ENCODE measurements at regions not wholly inside any gene's neighbourhood (a gene's known extent, or its start where the extent isn't known, plus 50 kb on each side); places are given as distances from the start of the nearest gene placed in this dataset.

GRCh38 chr1:217004776-217005436 is 281.7 kb upstream of the ESRRG start:
- no peak overlapping the region for H2AFZ ChIP-seq (ENCODE audit: low read length, unreplicated experiment)
- no peaks in the 10 kb centered on the region for H3K36me3 ChIP-seq (ENCODE audit: insufficient read depth, low read length)
- no peak overlapping the region for H3K27ac ChIP-seq (ENCODE audit: low read depth, low read length)
- no peaks in the 10 kb centered on the region for H3K79me2 ChIP-seq (ENCODE audit: control insufficient read depth, insufficient read depth, low read length, unreplicated experiment)
- H3K4me3 ChIP-seq (ENCODE audit: low read depth, low read length), result no peak overlapping the region
- H3K27me3 ChIP-seq (ENCODE audit: insufficient read depth, low read length), result no peaks in the 10 kb centered on the region
- no peaks in the 10 kb centered on the region for H3K4me1 ChIP-seq (ENCODE audit: control insufficient read depth, insufficient read depth, low read length, unreplicated experiment)

DNA sequence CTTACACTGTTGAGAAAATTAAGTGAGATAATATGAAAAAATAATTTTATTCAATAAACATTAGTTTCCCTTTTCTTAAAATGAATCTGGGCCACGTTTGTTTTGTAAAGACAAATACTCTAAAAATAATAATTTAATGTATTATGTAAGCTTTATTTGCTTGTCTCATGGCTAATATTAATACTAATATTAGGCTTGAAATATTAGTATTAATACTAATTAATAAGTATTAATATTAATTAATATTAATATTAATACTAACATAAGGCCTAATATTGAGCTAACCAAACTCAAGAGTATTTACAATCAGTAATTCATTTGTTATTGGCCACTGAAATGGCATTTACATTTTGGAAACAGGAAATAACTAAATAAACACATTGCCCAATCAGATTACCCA is 280.1 kb upstream of the ESRRG start:
- no peaks in the 10 kb centered on the region for H3K79me2 ChIP-seq (ENCODE audit: control insufficient read depth, insufficient read depth, low read length, unreplicated experiment)
- H3K27ac ChIP-seq (ENCODE audit: low read depth, low read length), result no peak overlapping the region
- no peak overlapping the region for H2AFZ ChIP-seq (ENCODE audit: low read length, unreplicated experiment)
- no peaks in the 10 kb centered on the region for H3K27me3 ChIP-seq (ENCODE audit: insufficient read depth, low read length)
- H3K4me1 ChIP-seq (ENCODE audit: control insufficient read depth, insufficient read depth, low read length, unreplicated experiment), result no peaks in the 10 kb centered on the region
- no peak overlapping the region for H3K4me3 ChIP-seq (ENCODE audit: low read depth, low read length)
- no peaks in the 10 kb centered on the region for H3K36me3 ChIP-seq (ENCODE audit: insufficient read depth, low read length)

DNA sequence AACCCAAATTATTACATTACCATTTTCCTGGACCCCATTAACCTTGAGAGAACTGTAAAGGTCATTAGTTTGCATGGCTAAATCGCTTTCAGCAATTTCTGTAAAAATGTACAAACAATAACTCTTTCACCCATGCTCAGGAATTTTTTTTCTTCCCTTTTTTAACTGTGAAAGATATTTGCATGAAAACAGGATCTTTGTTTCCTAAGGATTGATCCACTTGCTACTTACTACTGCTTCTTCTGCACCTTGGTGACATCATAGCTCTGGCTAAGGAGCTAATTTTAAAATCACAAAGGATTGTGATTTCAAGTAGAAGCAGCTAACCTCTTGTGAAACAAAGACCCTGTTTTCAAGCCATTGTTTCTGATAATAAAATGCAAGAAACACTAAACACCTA is 274.6 kb upstream of the ESRRG start:
- Histone ChIP-seq H2AFZ (ENCODE audit: low read length, unreplicated experiment) (no peak overlapping the region), H3K79me2 (ENCODE audit: control insufficient read depth, insufficient read depth, low read length, unreplicated experiment) (no peaks in the 10 kb centered on the region), H3K27me3 (ENCODE audit: insufficient read depth, low read length) (no peaks in the 10 kb centered on the region), H3K4me1 (ENCODE audit: control insufficient read depth, insufficient read depth, low read length, unreplicated experiment) (no peaks in the 10 kb centered on the region), H3K27ac (ENCODE audit: low read depth, low read length) (no peak overlapping the region), H3K36me3 (ENCODE audit: insufficient read depth, low read length) (no peaks in the 10 kb centered on the region), H3K4me3 (ENCODE audit: low read depth, low read length) (no peak overlapping the region)

- no peak overlapping the region for H2AFZ ChIP-seq (ENCODE audit: low read length, unreplicated experiment)
- H3K4me3 ChIP-seq (ENCODE audit: low read depth, low read length), result no peak overlapping the region
- no peak overlapping the region for H3K27ac ChIP-seq (ENCODE audit: low read depth, low read length)
- H3K79me2 ChIP-seq (ENCODE audit: control insufficient read depth, insufficient read depth, low read length, unreplicated experiment), result no peaks in the 10 kb centered on the region
- H3K27me3 ChIP-seq (ENCODE audit: insufficient read depth, low read length), result no peaks in the 10 kb centered on the region
- H3K4me1 ChIP-seq (ENCODE audit: control insufficient read depth, insufficient read depth, low read length, unreplicated experiment), result no peaks in the 10 kb centered on the region
- no peaks in the 10 kb centered on the region for H3K36me3 ChIP-seq (ENCODE audit: insufficient read depth, low read length)
These were observed 273.8 kb upstream of the ESRRG start for GRCh38 chr1:216997069-216997468.

DNA sequence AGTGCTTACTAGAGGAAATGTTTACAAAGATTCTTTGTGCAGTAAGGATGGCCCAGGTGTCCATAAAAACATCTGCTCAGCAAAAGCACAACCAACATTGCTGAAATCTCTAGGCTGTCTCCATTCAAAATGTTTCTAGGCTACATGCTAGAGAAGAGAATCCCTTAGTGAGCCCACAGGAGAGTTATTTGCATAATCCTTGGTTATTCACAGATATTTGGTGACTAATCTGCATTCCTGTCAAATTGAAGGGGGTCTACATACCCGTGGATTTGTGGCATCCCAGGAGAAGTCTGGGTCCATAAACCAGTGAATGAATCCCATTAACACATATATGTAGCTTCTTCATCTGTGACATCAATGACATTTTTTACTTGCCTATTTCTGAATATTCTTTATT is 261.3 kb upstream of the ESRRG start:
- no peaks in the 10 kb centered on the region for H3K4me1 ChIP-seq (ENCODE audit: control insufficient read depth, insufficient read depth, low read length, unreplicated experiment)
- H2AFZ ChIP-seq (ENCODE audit: low read length, unreplicated experiment), result no peak overlapping the region
- H3K79me2 ChIP-seq (ENCODE audit: control insufficient read depth, insufficient read depth, low read length, unreplicated experiment), result no peaks in the 10 kb centered on the region
- H3K27me3 ChIP-seq (ENCODE audit: insufficient read depth, low read length), result peaks cover 4% of the 10 kb centered on the region
- H3K36me3 ChIP-seq (ENCODE audit: insufficient read depth, low read length), result no peaks in the 10 kb centered on the region
- H3K27ac ChIP-seq (ENCODE audit: low read depth, low read length), result no peak overlapping the region
- H3K4me3 ChIP-seq (ENCODE audit: low read depth, low read length), result no peak overlapping the region

- H3K27me3 ChIP-seq (ENCODE audit: insufficient read depth, low read length), result peaks cover 4% of the 10 kb centered on the region
- no peaks in the 10 kb centered on the region for H3K4me1 ChIP-seq (ENCODE audit: control insufficient read depth, insufficient read depth, low read length, unreplicated experiment)
- no peak overlapping the region for H3K27ac ChIP-seq (ENCODE audit: low read depth, low read length)
- H2AFZ ChIP-seq (ENCODE audit: low read length, unreplicated experiment), result no peak overlapping the region
- H3K36me3 ChIP-seq (ENCODE audit: insufficient read depth, low read length), result no peaks in the 10 kb centered on the region
- H3K79me2 ChIP-seq (ENCODE audit: control insufficient read depth, insufficient read depth, low read length, unreplicated experiment), result no peaks in the 10 kb centered on the region
- no peak overlapping the region for H3K4me3 ChIP-seq (ENCODE audit: low read depth, low read length)
These were observed 260.6 kb upstream of the ESRRG start for GRCh38 chr1:216983823-216984222.

DNA sequence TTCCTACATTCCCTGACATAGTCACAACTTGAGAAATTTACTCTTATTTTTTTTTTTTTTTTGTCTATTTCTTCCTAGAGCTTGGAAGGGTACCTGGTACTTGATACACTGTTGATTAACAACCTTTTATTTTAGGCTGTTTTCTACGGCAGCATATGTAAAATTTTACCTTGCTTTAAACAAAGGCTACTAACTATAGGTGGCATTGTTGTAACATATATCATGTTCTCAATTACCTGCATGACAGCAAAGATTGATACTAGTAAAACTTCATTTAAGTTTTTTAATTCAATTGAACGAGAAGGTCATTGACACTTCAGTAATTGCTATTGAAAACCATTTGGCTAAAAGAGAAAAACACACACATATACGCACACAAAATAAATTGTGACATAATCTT is 238.3 kb upstream of the ESRRG start:
- Histone ChIP-seq H3K79me2 (ENCODE audit: control insufficient read depth, insufficient read depth, low read length, unreplicated experiment) (no peaks in the 10 kb centered on the region), H3K27ac (ENCODE audit: low read depth, low read length) (no peak overlapping the region), H3K27me3 (ENCODE audit: insufficient read depth, low read length) (no peaks in the 10 kb centered on the region), H3K4me3 (ENCODE audit: low read depth, low read length) (no peak overlapping the region), H3K4me1 (ENCODE audit: control insufficient read depth, insufficient read depth, low read length, unreplicated experiment) (no peaks in the 10 kb centered on the region), H2AFZ (ENCODE audit: low read length, unreplicated experiment) (no peak overlapping the region), H3K36me3 (ENCODE audit: insufficient read depth, low read length) (no peaks in the 10 kb centered on the region)

GRCh38 chr1:216960716-216961115 is 237.5 kb upstream of the ESRRG start:
- Histone ChIP-seq H3K27me3 (ENCODE audit: insufficient read depth, low read length) (no peaks in the 10 kb centered on the region), H2AFZ (ENCODE audit: low read length, unreplicated experiment) (no peak overlapping the region), H3K27ac (ENCODE audit: low read depth, low read length) (no peak overlapping the region), H3K4me3 (ENCODE audit: low read depth, low read length) (no peak overlapping the region), H3K79me2 (ENCODE audit: control insufficient read depth, insufficient read depth, low read length, unreplicated experiment) (no peaks in the 10 kb centered on the region), H3K36me3 (ENCODE audit: insufficient read depth, low read length) (no peaks in the 10 kb centered on the region), H3K4me1 (ENCODE audit: control insufficient read depth, insufficient read depth, low read length, unreplicated experiment) (no peaks in the 10 kb centered on the region)

- H3K36me3 ChIP-seq (ENCODE audit: insufficient read depth, low read length), result no peaks in the 10 kb centered on the region
These were observed 235.3 kb upstream of the ESRRG start for GRCh38 chr1:216958569-216958968.

GRCh38 chr1:216953495-216953894 is 230.3 kb upstream of the ESRRG start:
- Histone ChIP-seq H3K4me3 (ENCODE audit: low read depth, low read length) (no peak overlapping the region), H3K27me3 (ENCODE audit: insufficient read depth, low read length) (no peaks in the 10 kb centered on the region), H3K4me1 (ENCODE audit: control insufficient read depth, insufficient read depth, low read length, unreplicated experiment) (no peaks in the 10 kb centered on the region), H3K27ac (ENCODE audit: low read depth, low read length) (no peak overlapping the region), H3K36me3 (ENCODE audit: insufficient read depth, low read length) (no peaks in the 10 kb centered on the region), H2AFZ (ENCODE audit: low read length, unreplicated experiment) (no peak overlapping the region), H3K79me2 (ENCODE audit: control insufficient read depth, insufficient read depth, low read length, unreplicated experiment) (no peaks in the 10 kb centered on the region)

More at GRCh38 chr1:216958569-216958968, 235.3 kb upstream of the ESRRG start:
- Histone ChIP-seq H3K79me2 (ENCODE audit: control insufficient read depth, insufficient read depth, low read length, unreplicated experiment) (no peaks in the 10 kb centered on the region), H2AFZ (ENCODE audit: low read length, unreplicated experiment) (no peak overlapping the region), H3K4me3 (ENCODE audit: low read depth, low read length) (no peak overlapping the region), H3K27me3 (ENCODE audit: insufficient read depth, low read length) (no peaks in the 10 kb centered on the region), H3K4me1 (ENCODE audit: control insufficient read depth, insufficient read depth, low read length, unreplicated experiment) (no peaks in the 10 kb centered on the region), H3K27ac (ENCODE audit: low read depth, low read length) (no peak overlapping the region)

GRCh38 chr1:216952864-216953263 is 229.6 kb upstream of the ESRRG start:
- no peaks in the 10 kb centered on the region for H3K36me3 ChIP-seq (ENCODE audit: insufficient read depth, low read length)
- no peaks in the 10 kb centered on the region for H3K4me1 ChIP-seq (ENCODE audit: control insufficient read depth, insufficient read depth, low read length, unreplicated experiment)
- H3K4me3 ChIP-seq (ENCODE audit: low read depth, low read length), result no peak overlapping the region
- H3K27me3 ChIP-seq (ENCODE audit: insufficient read depth, low read length), result no peaks in the 10 kb centered on the region
- no peak overlapping the region for H3K27ac ChIP-seq (ENCODE audit: low read depth, low read length)
- H3K79me2 ChIP-seq (ENCODE audit: control insufficient read depth, insufficient read depth, low read length, unreplicated experiment), result no peaks in the 10 kb centered on the region
- no peak overlapping the region for H2AFZ ChIP-seq (ENCODE audit: low read length, unreplicated experiment)
